AML-193 (cell line): ENCODE measurements at regions not wholly inside any gene's neighbourhood (a gene's known extent, or its start where the extent isn't known, plus 50 kb on each side); places are given as distances from the start of the nearest gene placed in this dataset.
"Not testable (repeated sequence)": the region's sequence is repeated elsewhere in the genome, so short reads cannot be mapped to it uniquely, and the experiment has no call there.

Experiments used
- DNase-seq, 2 experiments: peaks; one replicate each; lab custom pipeline; 2025; lab: John Stamatoyannopoulos, UW

- DNase-seq: no peak
These were observed 189.1 kb upstream of the TMEM132C start for GRCh38 chr12:128077917-128078298.

DNA sequence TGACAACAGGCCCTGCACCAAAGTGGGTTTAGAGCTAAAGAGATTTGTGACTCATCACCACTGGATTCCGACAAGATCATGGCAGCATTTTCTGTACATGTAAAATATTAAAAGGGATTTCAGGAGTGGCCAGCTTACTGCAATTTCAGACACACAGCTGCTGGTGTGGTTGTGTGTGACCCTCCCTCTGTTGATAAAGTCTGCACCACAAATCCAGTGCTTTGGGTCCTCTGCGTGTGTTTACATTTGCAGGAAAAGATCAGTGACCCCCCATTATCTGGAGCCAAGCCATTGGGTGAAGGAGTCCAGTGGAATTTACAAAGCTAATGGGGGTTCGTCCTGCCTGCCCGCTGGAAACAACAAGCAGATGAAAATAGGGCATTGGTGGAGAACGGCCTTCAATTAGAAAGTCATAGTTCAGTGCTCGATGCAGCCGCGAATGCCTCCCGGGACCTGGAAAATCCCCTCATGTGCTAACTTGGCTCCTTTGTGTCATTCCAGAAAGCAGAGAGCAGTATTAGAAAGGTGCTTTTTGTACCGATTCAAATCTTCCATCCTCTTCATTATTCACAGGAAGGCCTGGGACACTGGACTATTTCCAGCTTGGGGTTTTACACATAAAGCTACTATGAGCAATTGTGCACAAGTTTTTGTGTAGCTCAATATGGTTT lies 188.5 kb upstream of the TMEM132C start:
- DNase-seq: no peak

GRCh38 chr12:128079446-128079845 lies 187.5 kb upstream of the TMEM132C start:
- DNase-seq: no peak

DNA sequence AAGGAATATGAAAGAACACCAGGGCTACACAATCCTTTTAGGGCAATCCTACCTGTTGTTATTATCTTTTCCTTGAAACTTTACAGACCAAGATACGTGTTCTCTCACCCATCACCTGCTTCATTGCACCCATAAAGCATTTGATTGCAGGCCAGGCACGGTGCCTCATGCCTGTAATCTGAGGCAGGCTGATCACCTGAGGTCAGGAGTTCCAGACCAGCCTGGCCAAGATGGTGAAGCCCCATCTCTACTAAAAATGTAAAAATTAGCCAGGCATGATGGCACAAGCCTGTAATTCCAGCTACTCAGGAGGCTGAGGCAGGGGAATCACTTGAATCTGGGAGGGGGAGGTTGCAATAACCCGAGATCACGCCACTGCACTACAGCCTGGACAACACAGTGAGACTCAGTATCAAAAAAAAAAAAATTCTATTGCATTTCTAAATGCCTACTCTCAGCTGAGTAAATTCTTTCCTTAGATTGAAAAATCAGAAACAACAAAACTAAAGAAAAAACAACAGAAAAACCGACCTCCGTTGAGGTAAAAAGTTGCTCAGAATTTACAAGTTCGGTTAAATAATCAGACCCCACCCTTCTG lies 183.7 kb upstream of the TMEM132C start:
- no peak for DNase-seq

DNA sequence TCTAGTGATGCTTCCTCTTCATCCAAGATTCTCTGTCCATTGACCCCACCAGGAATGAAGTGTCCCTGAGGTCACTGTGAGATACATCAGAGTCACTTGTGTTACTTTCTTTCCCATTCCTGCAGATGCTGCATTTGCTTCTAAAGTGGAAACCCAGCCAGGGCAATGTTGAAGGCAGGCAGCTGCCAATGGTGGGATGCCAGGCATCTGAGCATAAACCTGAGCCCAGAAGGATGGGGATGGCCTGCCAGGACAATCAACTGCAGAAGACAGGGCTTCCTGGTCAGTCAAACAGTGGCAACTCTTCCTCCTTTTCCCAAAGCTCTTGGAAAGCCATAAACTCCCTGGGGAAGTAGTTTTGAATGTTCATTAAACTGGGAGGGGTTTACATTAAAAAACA lies 178.0 kb upstream of the TMEM132C start:
- no peak for DNase-seq

DNA sequence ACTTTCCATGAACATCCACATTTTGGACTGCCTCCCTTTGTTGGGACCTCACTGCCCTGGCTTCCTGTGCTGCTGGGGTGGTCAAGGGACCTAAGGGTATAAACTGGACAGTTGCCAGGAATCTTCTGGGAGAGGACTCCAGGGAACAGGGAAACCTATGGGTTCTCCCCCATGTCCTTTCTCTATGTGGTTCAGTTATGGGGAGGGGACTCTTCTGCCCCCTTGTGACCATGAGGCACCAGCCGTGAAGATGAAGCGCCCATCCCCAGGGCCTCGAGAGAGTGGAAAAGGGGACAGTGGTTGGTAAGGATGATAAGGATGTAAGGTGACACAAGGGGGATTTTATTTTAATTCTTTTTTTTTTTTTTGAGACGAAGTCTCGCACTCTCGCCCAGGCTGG lies 177.0 kb upstream of the TMEM132C start:
- DNase-seq: no peak

- DNase-seq: no peak
These were observed 175.8 kb upstream of the TMEM132C start for GRCh38 chr12:128091101-128091720.

- DNase-seq: no peak
These were observed 175.0 kb upstream of the TMEM132C start for GRCh38 chr12:128091951-128092382.

DNA sequence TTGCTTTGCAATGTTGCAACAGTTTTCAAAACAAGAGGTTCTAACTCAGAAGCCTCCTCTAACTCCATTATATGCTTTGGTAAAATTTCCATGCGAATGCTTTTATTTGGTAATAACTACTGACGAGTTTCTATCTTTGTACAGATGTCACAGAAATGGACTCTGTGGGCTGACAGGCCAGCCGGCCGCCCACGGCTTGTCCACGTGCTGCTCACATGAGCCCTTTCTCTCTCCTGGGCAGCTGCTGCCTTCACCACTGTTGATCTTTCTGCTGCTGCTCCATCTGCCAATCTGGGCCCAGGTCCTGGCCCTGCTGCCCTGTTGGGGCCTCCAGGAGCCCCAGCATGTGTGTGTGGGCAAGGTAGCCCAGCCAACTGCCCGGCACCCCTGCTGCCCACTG lies 168.2 kb upstream of the TMEM132C start:
- no peak for DNase-seq

GRCh38 chr12:128103152-128103551 lies 163.8 kb upstream of the TMEM132C start:
- no peak for DNase-seq

- no peak for DNase-seq
These were observed 157.7 kb upstream of the TMEM132C start for GRCh38 chr12:128109236-128109635.

GRCh38 chr12:128109636-128110035 lies 157.3 kb upstream of the TMEM132C start:
- no peak for DNase-seq

DNA sequence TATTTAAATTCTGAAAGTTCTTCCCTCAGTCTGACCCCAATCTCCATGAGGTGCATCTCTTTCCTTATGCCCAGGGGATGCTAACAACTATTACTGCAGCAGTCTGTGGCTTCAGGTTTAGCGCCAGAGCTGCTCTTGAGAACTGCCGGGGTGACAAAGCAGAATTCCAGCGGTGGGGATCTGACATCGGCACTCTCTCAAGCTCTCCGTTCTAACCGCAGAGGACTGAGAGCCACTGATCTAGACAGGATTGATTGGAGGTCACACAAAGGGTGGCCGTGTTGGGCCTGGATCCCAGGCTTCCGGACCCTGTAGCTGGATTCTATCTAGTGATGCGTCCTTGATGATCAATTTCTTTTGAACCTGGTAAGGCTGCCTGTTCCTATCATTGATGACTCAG lies 155.6 kb upstream of the TMEM132C start:
- no peak for DNase-seq

DNA sequence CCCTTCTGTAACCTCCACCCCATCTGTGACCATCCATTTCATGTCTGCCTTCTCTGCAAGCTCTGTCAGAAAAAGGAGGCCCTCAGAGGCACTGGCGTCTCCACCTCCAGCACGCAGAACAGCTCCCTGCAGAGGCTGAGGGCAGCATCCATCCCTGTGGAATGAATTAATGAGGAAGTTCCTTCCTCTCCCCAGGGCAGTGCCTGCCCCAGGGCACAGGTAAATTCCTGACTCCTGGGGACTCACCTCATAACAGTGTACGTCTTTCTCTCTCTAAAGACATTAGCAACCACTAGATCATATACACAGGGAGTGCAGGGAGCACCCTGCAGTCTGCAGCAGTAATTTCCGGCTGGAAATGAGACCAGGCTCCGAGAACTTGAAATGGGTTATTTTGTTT lies 155.0 kb upstream of the TMEM132C start:
- DNase-seq: no peak

DNA sequence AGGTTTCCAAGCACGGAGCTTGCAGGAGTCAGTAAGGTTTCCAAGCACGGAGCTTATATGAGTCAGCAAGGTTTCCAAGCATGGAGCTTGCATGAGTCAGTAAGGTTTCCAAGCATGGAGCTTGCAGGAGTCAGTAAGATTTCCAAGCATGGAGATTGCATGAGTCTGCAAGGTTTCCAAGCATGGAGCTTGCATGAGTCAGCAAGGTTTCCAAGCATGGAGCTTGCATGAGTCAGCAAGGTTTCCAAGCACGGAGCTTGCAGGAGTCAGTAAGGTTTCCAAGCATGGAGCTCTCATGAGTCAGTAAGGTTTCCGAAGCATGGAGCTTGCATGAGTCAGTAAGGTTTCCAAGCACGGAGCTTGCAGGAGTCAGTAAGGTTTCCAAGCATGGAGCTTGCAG lies 153.7 kb upstream of the TMEM132C start:
- DNase-seq: not testable (repeated sequence)

DNA sequence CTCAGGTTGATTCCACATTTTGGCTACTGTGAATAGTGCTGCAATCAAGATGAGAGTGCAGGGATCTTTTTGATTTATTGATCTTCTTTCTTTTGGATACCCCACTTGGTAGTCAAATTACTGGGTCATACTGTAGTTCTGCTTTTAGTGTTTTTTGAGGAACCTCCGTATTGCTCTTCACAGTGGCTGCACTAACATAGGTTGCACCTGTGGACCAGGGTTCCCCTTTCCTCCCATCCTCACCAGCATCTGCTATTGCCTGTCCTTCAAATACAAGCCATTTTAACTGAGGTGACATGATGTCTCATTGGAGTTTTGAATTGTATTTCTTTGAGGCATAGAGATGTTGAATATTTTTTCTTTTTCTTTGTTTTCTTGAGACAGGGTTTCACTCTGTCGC lies 152.5 kb upstream of the TMEM132C start:
- DNase-seq: no peak

DNA sequence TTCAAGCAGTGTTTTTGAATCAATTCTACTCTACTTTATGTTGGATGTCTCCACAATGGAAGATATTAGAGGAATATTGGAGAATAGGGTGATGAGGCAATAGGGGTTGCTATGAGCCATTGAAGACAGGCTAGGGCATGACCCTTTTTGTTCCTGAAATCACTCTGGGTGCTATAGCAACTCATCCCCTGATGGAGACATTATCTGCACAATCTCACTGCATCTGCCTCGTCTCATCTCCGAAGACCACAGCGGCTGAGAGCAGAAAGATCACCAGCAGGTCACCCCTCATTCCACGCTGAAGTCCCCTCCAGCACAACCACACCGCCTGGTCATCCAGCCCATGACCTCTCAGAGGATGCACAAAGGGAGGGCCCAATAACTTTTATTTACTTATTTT lies 150.4 kb upstream of the TMEM132C start:
- DNase-seq: no peak

- no peak for DNase-seq
These were observed 146.9 kb upstream of the TMEM132C start for GRCh38 chr12:128120035-128120434.

GRCh38 chr12:128121424-128121823 lies 145.5 kb upstream of the TMEM132C start:
- no peak for DNase-seq

DNA sequence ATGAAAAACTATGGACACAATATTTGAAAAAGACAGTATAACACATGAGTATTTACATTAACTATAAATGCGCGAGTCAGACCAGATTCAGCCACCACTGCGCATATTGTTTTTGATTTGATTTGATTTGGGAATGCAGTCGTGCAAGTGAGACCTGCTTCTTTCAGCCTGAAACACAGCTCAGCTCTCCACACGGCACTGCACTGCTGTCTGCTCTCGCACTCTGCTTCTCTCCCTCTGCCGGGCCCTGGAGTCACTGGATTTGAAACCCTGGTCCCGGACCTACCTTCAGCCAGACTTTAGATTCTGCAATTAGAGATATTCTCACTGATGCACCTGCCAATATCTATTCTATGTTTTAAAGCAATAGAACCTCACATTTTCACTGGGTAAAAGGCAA lies 143.9 kb upstream of the TMEM132C start:
- no peak for DNase-seq

- no peak for DNase-seq
These were observed 135.0 kb upstream of the TMEM132C start for GRCh38 chr12:128131955-128132354.

DNA sequence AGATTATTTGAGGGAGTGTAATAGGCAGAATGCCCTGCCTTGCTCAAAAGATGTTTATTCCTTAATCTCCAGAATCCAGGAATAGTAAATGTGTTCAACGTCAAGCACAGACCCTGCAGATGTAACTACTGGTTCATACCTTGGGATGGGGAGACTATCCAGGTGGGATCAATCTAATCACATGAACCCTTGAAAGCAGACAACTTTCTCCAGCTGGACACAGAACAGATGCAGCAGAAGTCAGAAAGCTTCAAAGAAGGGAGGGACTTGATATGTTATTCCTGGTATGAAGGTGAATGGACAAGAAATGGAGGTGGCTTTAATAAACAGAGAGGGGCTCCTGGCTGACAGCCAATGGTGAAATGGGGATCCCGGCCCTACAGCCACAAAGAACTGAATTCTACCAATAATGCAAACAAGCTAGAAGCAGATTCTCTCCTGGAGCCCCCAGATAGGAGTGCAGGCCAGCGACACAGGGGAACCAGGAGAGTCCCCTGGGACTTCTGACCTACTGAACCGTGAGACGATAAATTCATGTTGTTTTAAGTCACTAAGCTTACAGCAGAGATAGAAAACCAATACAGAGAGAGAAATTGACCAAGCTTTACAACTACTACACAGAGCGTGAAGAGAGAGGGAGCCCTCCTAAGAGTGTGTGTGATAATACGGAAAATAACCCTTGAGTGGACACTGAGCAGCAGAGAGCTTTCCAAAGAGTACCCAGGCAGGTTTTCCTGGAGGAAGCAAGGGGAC lies 133.5 kb upstream of the TMEM132C start:
- DNase-seq: no peak

DNA sequence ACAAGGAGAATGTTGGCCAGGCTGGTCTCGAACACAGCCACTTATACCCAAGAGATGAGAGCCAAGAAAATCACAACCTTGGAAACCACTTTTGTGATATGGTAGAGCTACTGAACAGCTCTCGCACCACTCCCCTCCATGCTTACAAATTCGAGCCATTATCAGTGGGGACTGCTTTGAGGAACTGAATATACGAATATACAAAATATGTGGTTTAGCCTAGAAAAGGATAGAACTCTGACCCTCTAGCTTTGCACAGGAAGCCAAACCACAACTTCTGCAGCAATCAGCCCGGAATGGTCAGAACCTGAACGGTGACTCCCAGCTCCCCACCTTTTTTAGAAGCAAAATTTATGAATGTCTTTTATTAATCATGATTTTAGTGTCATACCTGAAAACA lies 129.8 kb upstream of the TMEM132C start:
- no peak for DNase-seq
